H1 (cell line): ENCODE measurements at regions not wholly inside any gene's neighbourhood (a gene's known extent, or its start where the extent isn't known, plus 50 kb on each side); places are given as distances from the start of the nearest gene placed in this dataset.

Source experiments
- CTCF ChIA-PET: fragments of 300-600 bp; sonication (Branson Sonifier 250); formaldehyde crosslinking; loops from one replicate; lab custom pipeline; 2021; ENCODE audit not compliant: partially characterized antibody; lab: Charles Lee
- POLR2A ChIA-PET: fragments of 300-600 bp; sonication (Branson Sonifier 250); formaldehyde crosslinking; loops from one replicate; lab custom pipeline; 2021; ENCODE audit warnings: inconsistent platforms; ENCODE audit not compliant: partially characterized antibody; lab: Charles Lee
- DNase-seq, 2 experiments: peaks; one replicate each; pipeline versions ENCODE4 v3.0.0 to v3.0.0-alpha.2; 2010 to 2022; ENCODE audit warnings: low spot score in 2 of 2, low read depth in 1 of 2, mixed read lengths in 1 of 2
- FAIRE-seq: peaks from 2 replicates; lab custom pipeline; 2011; peaks lifted over from hg19 to GRCh38; lab: Jason Lieb, UNC
- H2AFZ ChIP-seq: 2 replicates; pipeline ENCODE4 v1.8.1; 2012; ENCODE audit warnings: low read length, inconsistent platforms
- H2AK5ac ChIP-seq: 2 replicates; pipeline ENCODE4 v1.6.1; 2013; ENCODE audit warnings: low read depth, low read length
- H2BK120ac ChIP-seq: replicated peaks from 2 replicates; pipeline ENCODE3; 2013; ENCODE audit warnings: low read depth, low read length, inconsistent platforms
- H2BK12ac ChIP-seq: 2 replicates; pipeline ENCODE4 v1.6.1; 2013; ENCODE audit warnings: low read depth, low read length
- H2BK15ac ChIP-seq: 2 replicates; pipeline ENCODE4 v1.6.1; 2013; ENCODE audit warnings: low read length
- H2BK20ac ChIP-seq: 2 replicates; pipeline ENCODE4 v1.6.1; 2013; ENCODE audit warnings: low read length
- H2BK5ac ChIP-seq: 2 replicates; pipeline ENCODE4 v1.6.1; 2013; ENCODE audit warnings: low read depth, low read length
- H3K14ac ChIP-seq: 2 replicates; pipeline ENCODE4 v1.6.1; 2013; ENCODE audit warnings: inconsistent platforms; ENCODE audit not compliant: insufficient read length
- H3K18ac ChIP-seq: 2 replicates; pipeline ENCODE4 v1.6.1; 2013; ENCODE audit warnings: low read length; ENCODE audit errors: extremely low read depth
- H3K23ac ChIP-seq: 2 replicates; pipeline ENCODE4 v1.6.1; 2013; ENCODE audit warnings: inconsistent platforms; ENCODE audit not compliant: insufficient read length
- H3K23me2 ChIP-seq: 2 replicates; pipeline ENCODE4 v1.6.1; 2013; ENCODE audit warnings: low read depth, low read length
- H3K27ac ChIP-seq: 2 replicates; pipeline ENCODE4 v1.6.1; 2011; ENCODE audit warnings: low read depth, low read length, inconsistent platforms
- H3K27me3 ChIP-seq, 4 experiments: replicated peaks in 1 of 4; 1 replicate in 1 of 4; 2 replicates in 3 of 4; pipeline versions ENCODE4 v1.6.1 to v1.8.1; 2011 to 2013; ENCODE audit warnings: low read length in 3 of 4, mild to moderate bottlenecking in 3 of 4, inconsistent platforms in 2 of 4, mixed read lengths in 2 of 4, moderate library complexity in 1 of 4; ENCODE audit not compliant: control insufficient read depth in 3 of 4, insufficient read depth in 3 of 4; ENCODE audit errors: extremely low read depth in 1 of 4
- H3K36me3 ChIP-seq, 4 experiments: 2 replicates each; pipeline versions ENCODE4 v1.6.1 to v1.8.1; 2011 to 2013; ENCODE audit warnings: mild to moderate bottlenecking in 4 of 4, low read length in 3 of 4, moderate library complexity in 2 of 4, control low read depth in 1 of 4, inconsistent platforms in 1 of 4; ENCODE audit not compliant: insufficient read depth in 4 of 4, control insufficient read depth in 2 of 4
- H3K4ac ChIP-seq: replicated peaks from 2 replicates; pipeline ENCODE3; 2013; ENCODE audit warnings: low read length, low read depth, mixed read lengths, inconsistent platforms; ENCODE audit not compliant: insufficient read length
- H3K4me1 ChIP-seq, 4 experiments: replicated peaks in 1 of 4; 1 replicate in 1 of 4; 2 replicates in 3 of 4; pipeline versions ENCODE4 v1.6.1 to v1.8.1; 2011 to 2013; ENCODE audit warnings: low read length in 3 of 4, inconsistent platforms in 2 of 4, mixed read lengths in 1 of 4; ENCODE audit not compliant: insufficient read depth in 4 of 4, control insufficient read depth in 3 of 4
- H3K4me2 ChIP-seq, 2 experiments: 2 replicates each; pipeline versions ENCODE4 v1.6.1 to v1.8.1; 2011 to 2013; ENCODE audit warnings: low read depth in 2 of 2, low read length in 2 of 2, control low read depth in 1 of 2, inconsistent platforms in 1 of 2, mild to moderate bottlenecking in 1 of 2; ENCODE audit not compliant: insufficient read depth in 1 of 2
- H3K4me3 ChIP-seq, 4 experiments: fragments of 200-600, 300-600 bp in 1 of 4; sonication (generic), shearing (Covaris generic), sonication (Bioruptor Twin) in 1 of 4; 2 replicates each; pipeline versions ENCODE4 v1.5.1 to v1.8.1; 2011 to 2016; ENCODE audit warnings: low read length in 4 of 4, low read depth in 3 of 4, control low read depth in 2 of 4, inconsistent platforms in 2 of 4, mild to moderate bottlenecking in 2 of 4, mixed read lengths in 1 of 4, moderate library complexity in 1 of 4; ENCODE audit not compliant: insufficient read depth in 2 of 4; ENCODE audit errors: extremely low read depth in 1 of 4
- H3K56ac ChIP-seq: replicated peaks from 2 replicates; pipeline ENCODE3; 2013; ENCODE audit warnings: low read depth, mild to moderate bottlenecking, mixed read lengths, low read length, inconsistent platforms; ENCODE audit not compliant: insufficient read length
- H3K79me1 ChIP-seq: 2 replicates; pipeline ENCODE4 v1.6.1; 2013; ENCODE audit warnings: low read depth, low read length, control low read depth
- H3K79me2 ChIP-seq, 2 experiments: 2 replicates each; pipeline versions ENCODE4 v1.6.1 to v1.8.1; 2012 to 2013; ENCODE audit warnings: low read length in 2 of 2, mild to moderate bottlenecking in 2 of 2, inconsistent platforms in 1 of 2; ENCODE audit not compliant: insufficient read depth in 2 of 2, control insufficient read depth in 1 of 2
- H3K9ac ChIP-seq, 4 experiments: replicated peaks in 1 of 4; 1 replicate in 1 of 4; 2 replicates in 3 of 4; pipeline versions ENCODE4 v1.6.1 to v1.8.1; 2011 to 2013; ENCODE audit warnings: low read depth in 3 of 4, low read length in 3 of 4, control low read depth in 2 of 4, mild to moderate bottlenecking in 2 of 4, moderate library complexity in 2 of 4, inconsistent platforms in 1 of 4; ENCODE audit errors: extremely low read depth in 1 of 4
- H3K9me3 ChIP-seq, 2 experiments: 2 replicates each; pipeline versions ENCODE4 v1.6.1 to v1.8.1; 2012 to 2013; ENCODE audit warnings: mild to moderate bottlenecking in 2 of 2, moderate library complexity in 2 of 2, control low read depth in 1 of 2, inconsistent platforms in 1 of 2, low read depth in 1 of 2, low read length in 1 of 2, mixed read lengths in 1 of 2; ENCODE audit not compliant: insufficient read depth in 2 of 2
- H4K20me1 ChIP-seq, 2 experiments: replicated peaks in 1 of 2; 2 replicates each; pipeline versions ENCODE3 to v1.8.1; 2011 to 2013; ENCODE audit warnings: inconsistent platforms in 2 of 2, low read length in 2 of 2, mild to moderate bottlenecking in 1 of 2; ENCODE audit not compliant: insufficient read depth in 2 of 2, control insufficient read depth in 1 of 2
- H4K5ac ChIP-seq: 2 replicates; pipeline ENCODE4 v1.6.1; 2013; ENCODE audit warnings: low read length, low read depth, mixed read lengths, inconsistent platforms; ENCODE audit not compliant: insufficient read length
- H4K8ac ChIP-seq: 2 replicates; pipeline ENCODE4 v1.8.0; 2013; ENCODE audit warnings: mild to moderate bottlenecking, moderate library complexity, low read length, inconsistent platforms; ENCODE audit not compliant: insufficient read depth; ENCODE audit errors: extremely low read depth
- H4K91ac ChIP-seq: replicated peaks from 2 replicates; pipeline ENCODE3; 2013; ENCODE audit warnings: low read length, mixed read lengths, inconsistent platforms; ENCODE audit not compliant: insufficient read length
- PHF8 ChIP-seq: fragments of 200-600 bp; sonication (generic); conservative IDR thresholded peaks from 2 replicates; pipeline ENCODE4 v1.7.1; 2012; ENCODE audit warnings: low read depth, mild to moderate bottlenecking, inconsistent platforms, low read length, moderate library complexity
- POU5F1 ChIP-seq: IDR thresholded peaks from 2 replicates; pipeline ENCODE4 v1.6.1; 2011; ENCODE audit warnings: low read depth, mild to moderate bottlenecking, low read length, moderate library complexity
- RXRA ChIP-seq: IDR thresholded peaks from 2 replicates; pipeline ENCODE4 v1.6.1; 2011; ENCODE audit warnings: low read depth, mild to moderate bottlenecking, low read length, moderate library complexity; ENCODE audit not compliant: insufficient read depth
- SUZ12 ChIP-seq: fragments of 200-600 bp; sonication (generic); IDR thresholded peaks from 2 replicates; pipeline ENCODE4 v1.6.1; 2012; ENCODE audit warnings: mild to moderate bottlenecking, inconsistent platforms, low read length, moderate library complexity, mixed read lengths
- WGBS, 2 experiments: shearing (Covaris generic) in 1 of 2; methylation state at CpG; one replicate each; pipeline versions ENCODE4 v1.1.6 to v1.1.7; 2013 to 2015; ENCODE audit warnings: low lambda C conversion rate in 2 of 2, mixed read lengths in 2 of 2, inconsistent platforms in 1 of 2, low coverage in 1 of 2, missing lambda C conversion rate in 1 of 2; ENCODE audit not compliant: insufficient replicate concordance in 2 of 2, insufficient coverage in 1 of 2, insufficient read length in 1 of 2; ENCODE audit errors: extremely low coverage in 1 of 2, missing lambda C conversion rate in 1 of 2; 5-methylcytosine and 5-hydroxymethylcytosine counted together
- TF ChIP-seq, protein P1 (sequence below): IDR thresholded peaks from 2 replicates; pipeline ENCODE4 v1.6.1; 2012; ENCODE audit warnings: low read length, inconsistent platforms

DNA sequence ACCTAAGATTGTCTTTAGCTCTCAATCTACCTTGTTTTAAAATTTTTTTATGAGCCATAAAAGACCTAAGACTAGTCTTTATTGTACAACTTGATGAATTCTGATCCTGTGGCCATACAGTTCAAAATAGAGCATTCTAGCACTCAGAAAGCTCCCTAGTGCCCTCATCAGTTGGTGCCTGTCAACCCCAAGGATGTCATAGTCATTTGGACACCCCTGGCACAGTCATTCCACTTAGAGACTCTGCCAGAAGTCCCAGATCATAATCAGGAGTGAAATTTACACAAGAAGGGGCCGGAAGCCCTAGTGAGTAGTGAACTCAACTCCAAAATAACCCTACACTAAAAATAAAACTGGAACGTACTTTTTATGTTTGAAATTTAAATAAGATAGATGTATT lies 80.0 kb upstream of the INSIG1 start:
- Histone ChIP-seq H2BK15ac (no peak overlapping the region), H4K8ac (no peak overlapping the region), H2BK20ac (no peak overlapping the region), H4K5ac (no peak overlapping the region), H3K27ac (no peak overlapping the region), H3K18ac (no peak overlapping the region), H3K4me3 (no peak overlapping the region), H2BK120ac (no peak overlapping the region), H3K4me1 (peaks cover 0 to 13% (median 6%) of the 10 kb centered on the region in 4 experiments; a peak in 6 of 7 replicates), H3K79me1 (no peaks in the 10 kb centered on the region), H4K20me1 (no peaks in the 10 kb centered on the region), H3K9me3 (no peaks in the 10 kb centered on the region), H3K36me3 (no peaks in the 10 kb centered on the region), H3K23ac (no peak overlapping the region), H3K79me2 (no peaks in the 10 kb centered on the region), H4K91ac (no peak overlapping the region), H3K27me3 (0 out of 7 replicates have a peak, but pooled peaks cover 0 to 3% (median 0%) of the 10 kb centered on the region in 4 experiments), H3K9ac (no peak overlapping the region), H3K23me2 (no peaks in the 10 kb centered on the region), H2AFZ (no peak overlapping the region), H3K4ac (no peak overlapping the region), H3K56ac (no peak overlapping the region), H2BK12ac (no peak overlapping the region), H2BK5ac (no peak overlapping the region), H3K14ac (no peak overlapping the region), H3K4me2 (no peak overlapping the region), H2AK5ac (no peak overlapping the region)
- WGBS, 2 experiments = 96% methylated on average over 2 of the region's 2 CpGs; no CpG with 5 or more reads in 1 of the 2 experiments
- no peak for FAIRE-seq
- ChIA-PET CTCF (interaction anchor here (1.0 to 2.2 kb wide), 3 partner anchors 10 to 138 kb away, joined by 4 to 6 read pairs (median 5); no protein-coding TSS in a partner anchor), POLR2A (no interaction called here)
- no peak for DNase-seq
- TF ChIP-seq, protein P1, sequence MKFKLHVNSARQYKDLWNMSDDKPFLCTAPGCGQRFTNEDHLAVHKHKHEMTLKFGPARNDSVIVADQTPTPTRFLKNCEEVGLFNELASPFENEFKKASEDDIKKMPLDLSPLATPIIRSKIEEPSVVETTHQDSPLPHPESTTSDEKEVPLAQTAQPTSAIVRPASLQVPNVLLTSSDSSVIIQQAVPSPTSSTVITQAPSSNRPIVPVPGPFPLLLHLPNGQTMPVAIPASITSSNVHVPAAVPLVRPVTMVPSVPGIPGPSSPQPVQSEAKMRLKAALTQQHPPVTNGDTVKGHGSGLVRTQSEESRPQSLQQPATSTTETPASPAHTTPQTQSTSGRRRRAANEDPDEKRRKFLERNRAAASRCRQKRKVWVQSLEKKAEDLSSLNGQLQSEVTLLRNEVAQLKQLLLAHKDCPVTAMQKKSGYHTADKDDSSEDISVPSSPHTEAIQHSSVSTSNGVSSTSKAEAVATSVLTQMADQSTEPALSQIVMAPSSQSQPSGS = no peak
- no peak for TF ChIP-seq RXRA
- TF ChIP-seq SUZ12 = no peak
- no peak for TF ChIP-seq PHF8
- TF ChIP-seq POU5F1 = no peak
